ENCODE measurements at regions not wholly inside any gene's neighbourhood (a gene's known extent, or its start where the extent isn't known, plus 50 kb on each side); places are given as distances from the start of the nearest gene placed in this dataset.

DNA sequence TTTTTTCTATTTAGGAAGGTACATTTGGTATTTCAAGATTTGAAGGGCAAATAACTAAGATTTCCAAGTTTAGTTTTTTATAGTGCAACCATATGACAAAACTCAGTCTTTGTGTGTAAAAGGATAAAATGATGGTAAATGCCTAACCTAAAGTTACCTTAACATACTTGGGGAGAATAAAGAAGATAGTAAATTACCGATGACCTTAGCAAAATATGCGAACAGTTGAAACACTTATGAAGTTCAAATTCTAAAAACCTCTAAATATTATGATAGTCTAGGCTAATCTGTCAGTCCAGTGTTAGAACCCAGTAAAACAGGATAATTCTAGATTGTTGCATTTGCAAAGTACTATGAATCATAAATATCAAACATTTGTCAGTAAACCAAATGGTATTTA is 127.5 kb downstream of the PTCHD4 start:
- TF ChIP-seq, protein P1, sequence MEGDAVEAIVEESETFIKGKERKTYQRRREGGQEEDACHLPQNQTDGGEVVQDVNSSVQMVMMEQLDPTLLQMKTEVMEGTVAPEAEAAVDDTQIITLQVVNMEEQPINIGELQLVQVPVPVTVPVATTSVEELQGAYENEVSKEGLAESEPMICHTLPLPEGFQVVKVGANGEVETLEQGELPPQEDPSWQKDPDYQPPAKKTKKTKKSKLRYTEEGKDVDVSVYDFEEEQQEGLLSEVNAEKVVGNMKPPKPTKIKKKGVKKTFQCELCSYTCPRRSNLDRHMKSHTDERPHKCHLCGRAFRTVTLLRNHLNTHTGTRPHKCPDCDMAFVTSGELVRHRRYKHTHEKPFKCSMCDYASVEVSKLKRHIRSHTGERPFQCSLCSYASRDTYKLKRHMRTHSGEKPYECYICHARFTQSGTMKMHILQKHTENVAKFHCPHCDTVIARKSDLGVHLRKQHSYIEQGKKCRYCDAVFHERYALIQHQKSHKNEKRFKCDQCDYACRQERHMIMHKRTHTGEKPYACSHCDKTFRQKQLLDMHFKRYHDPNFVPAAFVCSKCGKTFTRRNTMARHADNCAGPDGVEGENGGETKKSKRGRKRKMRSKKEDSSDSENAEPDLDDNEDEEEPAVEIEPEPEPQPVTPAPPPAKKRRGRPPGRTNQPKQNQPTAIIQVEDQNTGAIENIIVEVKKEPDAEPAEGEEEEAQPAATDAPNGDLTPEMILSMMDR (conservative IDR thresholded peaks at IDR 0.05) = no peak
- TF ChIP-seq EZH2 (IDR thresholded peaks at IDR 0.05; ENCODE audit: low read depth) = no peak

All from PC-9 (cell line).